HG03139 (cell line): ENCODE measurements at regions not wholly inside any gene's neighbourhood (a gene's known extent, or its start where the extent isn't known, plus 50 kb on each side); places are given as distances from the start of the nearest gene placed in this dataset.
"Not testable (repeated sequence)": the region's sequence is repeated elsewhere in the genome, so short reads cannot be mapped to it uniquely, and the experiment has no call there.

Source experiments
- ATAC-seq: cut with Tn5 transposase; IDR thresholded peaks from one replicate; pipeline ENCODE4 v1.9.1; 2021; ENCODE audit not compliant: unreplicated experiment

- no peak for ATAC-seq
Measured at GRCh38 chr4:130044788-130045531, 949.0 kb downstream of the C4orf33 start.

- ATAC-seq = no peak
Measured at GRCh38 chr4:130053723-130054122, 957.8 kb downstream of the C4orf33 start.

- no peak for ATAC-seq
Measured at GRCh38 chr4:130054908-130055307, 959.0 kb downstream of the C4orf33 start.

- no peak for ATAC-seq
Measured at GRCh38 chr4:130056286-130056685, 960.3 kb downstream of the C4orf33 start.

GRCh38 chr4:130064471-130064870, 968.5 kb downstream of the C4orf33 start:
- no peak for ATAC-seq

DNA sequence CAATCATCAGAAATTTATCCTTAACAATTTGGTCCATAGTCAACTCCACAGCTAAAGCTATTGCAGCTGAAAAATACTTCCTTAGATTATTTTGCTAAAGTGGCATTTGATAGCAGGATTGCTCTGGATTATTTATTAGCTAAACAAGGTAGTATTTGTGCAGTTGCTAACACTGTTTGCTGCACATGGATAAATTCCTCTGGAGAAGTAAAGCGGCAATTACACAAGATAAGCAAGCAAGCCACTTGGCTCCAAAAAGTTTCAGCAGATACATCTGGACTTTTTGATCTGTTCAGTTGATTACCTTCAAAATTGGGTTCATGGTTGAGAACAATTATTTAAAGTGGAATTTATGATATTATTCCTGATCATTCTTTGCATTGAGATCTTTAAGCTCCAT, 971.5 kb downstream of the C4orf33 start:
- ATAC-seq = no peak

DNA sequence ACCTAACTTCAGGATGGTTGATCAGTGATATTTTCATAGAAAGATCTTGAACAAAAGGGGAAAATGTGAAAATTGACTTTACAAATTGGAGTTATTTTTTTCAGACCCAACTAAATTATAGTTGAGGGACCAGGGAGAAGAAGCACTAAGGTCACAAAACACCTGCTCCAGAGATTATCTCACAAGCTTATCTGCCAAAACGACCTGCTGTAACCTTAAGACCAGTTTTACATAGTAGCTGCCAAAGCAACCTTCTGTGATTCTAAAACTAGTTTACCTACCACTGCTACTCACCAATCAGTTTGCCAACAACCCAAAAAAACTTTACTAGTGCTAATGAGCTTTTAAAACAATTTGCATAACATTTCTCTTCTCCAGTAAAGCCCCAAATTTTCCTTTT, 972.1 kb downstream of the C4orf33 start:
- no peak for ATAC-seq

DNA sequence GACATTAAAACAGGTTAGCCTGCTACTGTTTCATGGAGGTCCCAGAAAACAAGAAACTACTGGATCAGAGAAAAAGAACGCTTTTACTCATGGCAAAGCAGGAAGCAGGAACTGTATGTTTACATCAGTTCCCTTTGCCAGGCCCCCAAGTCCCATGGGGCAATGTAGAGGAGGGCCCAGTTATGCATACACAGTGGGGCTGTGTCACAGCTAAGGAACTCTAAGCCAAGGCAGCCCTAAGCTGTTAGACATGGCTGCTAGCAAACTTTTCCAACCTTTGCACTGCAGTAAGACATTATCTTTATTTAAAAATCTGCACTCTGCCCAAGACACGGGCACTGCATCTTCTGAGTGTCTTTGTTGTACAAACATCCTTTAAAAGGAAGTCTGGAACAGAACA, 975.8 kb downstream of the C4orf33 start:
- no peak for ATAC-seq

GRCh38 chr4:130073145-130073790, 977.3 kb downstream of the C4orf33 start:
- no peak for ATAC-seq

- ATAC-seq = no peak
Measured at GRCh38 chr4:130074096-130074495, 978.1 kb downstream of the C4orf33 start.

GRCh38 chr4:130077275-130077674, 981.3 kb downstream of the C4orf33 start:
- ATAC-seq = no peak

DNA sequence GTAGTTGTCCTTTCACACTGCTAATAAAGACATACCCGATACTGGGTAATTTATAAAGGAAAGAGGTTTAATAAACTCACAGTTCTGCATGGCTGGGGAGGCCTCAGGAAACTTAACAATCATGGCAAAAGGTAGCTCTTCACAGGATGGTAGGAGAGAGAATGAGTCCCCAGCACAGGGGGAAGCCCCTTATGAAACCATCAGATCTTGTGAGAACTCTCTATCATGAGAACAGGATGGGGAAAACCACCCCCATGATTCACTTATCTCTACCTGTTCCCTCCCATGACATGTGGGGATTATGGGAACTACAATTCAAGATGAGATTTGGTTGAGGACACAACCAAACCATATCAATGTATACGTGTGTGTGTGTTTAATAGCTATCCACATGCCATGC, 983.1 kb downstream of the C4orf33 start:
- ATAC-seq = not testable (repeated sequence)

GRCh38 chr4:130080872-130081451, 985.0 kb downstream of the C4orf33 start:
- ATAC-seq = no peak

DNA sequence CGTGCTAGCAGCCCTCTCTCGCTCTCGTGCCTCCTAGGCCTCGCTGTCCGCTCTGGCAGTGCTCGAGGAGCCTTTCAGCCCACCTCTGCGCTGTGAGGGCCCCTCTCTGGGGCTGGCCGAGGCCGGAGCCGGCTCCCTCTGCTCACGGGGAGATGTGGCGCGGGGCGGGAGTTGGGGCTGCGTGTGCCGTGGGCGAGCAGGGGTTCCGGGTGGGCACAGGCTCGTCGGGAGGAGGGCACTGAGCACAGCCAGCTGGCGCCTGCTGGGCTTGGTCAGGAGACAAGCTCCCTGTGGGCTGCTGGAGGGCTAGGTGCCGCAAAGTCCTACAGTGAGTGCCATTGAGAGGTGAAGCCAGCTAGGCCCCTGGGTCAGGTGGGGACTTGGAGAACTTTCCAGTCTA, 994.5 kb downstream of the C4orf33 start:
- no peak for ATAC-seq

GRCh38 chr4:130092187-130093015, 996.4 kb downstream of the C4orf33 start:
- ATAC-seq = no peak

GRCh38 chr4:130099105-130099504, 1003.2 kb downstream of the C4orf33 start:
- ATAC-seq = no peak

DNA sequence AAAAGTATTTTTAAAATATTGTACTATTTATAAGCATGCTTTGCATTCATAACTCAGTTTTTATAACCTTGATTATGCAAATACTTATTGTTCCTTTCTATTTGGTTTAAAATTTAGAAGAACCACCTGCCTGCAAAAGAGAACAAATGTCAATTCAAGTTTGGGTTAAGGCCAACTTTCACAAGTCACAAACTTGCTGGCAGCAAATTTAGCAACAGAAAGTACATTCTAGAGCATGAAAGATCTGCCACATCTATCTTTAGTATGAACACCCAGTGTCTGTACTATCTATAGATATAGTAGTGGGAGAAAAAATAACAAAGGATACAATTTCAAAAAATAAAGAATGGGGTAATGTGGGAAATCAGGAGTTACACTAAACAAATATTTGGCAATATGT, 1014.2 kb downstream of the C4orf33 start:
- no peak for ATAC-seq

DNA sequence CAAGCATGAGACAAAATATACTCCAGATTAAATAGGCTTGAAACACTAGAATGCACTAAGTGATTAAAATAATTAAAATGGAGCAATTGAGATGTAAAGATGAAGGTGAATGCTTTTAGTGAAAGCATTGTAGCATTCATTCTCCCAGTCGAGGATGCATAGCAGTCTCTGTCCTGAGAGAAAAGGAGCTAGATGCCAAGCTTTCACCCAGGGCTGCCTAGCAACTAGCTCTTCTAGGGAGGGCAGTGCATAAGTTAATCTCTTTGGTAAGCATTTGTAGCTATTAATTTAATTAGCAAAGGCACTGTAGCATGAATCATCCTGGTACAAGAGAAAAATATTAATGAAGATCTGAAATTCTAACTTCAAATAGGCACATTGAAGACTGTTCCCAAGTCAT, 1014.8 kb downstream of the C4orf33 start:
- ATAC-seq = no peak

DNA sequence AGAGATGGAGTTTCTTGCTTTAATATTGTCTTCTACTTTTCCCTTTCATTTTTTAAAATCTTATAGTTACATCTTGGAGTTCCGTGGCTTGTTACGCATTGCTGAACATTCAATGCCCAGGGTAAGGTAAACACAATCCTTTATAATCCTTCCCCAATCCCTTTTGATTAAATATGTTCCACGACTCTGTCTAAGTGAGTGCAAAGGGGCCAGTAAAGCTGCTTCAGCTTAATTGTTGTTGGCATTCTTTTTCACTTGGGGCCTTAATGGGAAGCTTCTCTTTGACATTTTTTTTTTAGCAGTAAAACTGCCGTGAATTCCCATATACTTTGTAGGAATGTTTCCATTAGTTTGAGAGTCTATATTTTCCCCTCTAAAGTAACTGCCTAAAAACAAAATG, 1028.1 kb downstream of the C4orf33 start:
- no peak for ATAC-seq

DNA sequence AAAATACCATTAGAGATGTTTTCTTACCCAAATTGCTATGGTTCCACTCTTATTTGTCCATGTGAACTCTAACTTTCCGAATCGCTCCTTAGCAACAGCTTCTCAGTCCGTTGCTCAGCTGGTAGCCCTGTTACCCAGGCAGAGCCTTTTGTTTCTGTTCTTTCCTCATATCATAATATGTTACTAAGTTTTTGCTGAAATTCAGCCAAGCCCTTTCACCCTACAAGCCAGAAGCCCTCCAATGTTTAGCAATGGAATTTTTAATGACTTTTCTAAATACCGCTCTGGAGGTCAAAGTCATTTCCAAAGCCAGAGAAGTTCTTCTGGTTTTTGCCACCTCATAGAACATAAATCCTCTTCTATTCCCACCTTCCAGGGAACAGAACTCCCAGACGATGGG, 1029.5 kb downstream of the C4orf33 start:
- no peak for ATAC-seq

GRCh38 chr4:130127297-130127696, 1031.3 kb downstream of the C4orf33 start:
- ATAC-seq = no peak

GRCh38 chr4:130131536-130131935, 1035.6 kb downstream of the C4orf33 start:
- ATAC-seq = no peak
